ENCODE measurements at regions not wholly inside any gene's neighbourhood (a gene's known extent, or its start where the extent isn't known, plus 50 kb on each side); places are given as distances from the start of the nearest gene placed in this dataset.

DNA sequence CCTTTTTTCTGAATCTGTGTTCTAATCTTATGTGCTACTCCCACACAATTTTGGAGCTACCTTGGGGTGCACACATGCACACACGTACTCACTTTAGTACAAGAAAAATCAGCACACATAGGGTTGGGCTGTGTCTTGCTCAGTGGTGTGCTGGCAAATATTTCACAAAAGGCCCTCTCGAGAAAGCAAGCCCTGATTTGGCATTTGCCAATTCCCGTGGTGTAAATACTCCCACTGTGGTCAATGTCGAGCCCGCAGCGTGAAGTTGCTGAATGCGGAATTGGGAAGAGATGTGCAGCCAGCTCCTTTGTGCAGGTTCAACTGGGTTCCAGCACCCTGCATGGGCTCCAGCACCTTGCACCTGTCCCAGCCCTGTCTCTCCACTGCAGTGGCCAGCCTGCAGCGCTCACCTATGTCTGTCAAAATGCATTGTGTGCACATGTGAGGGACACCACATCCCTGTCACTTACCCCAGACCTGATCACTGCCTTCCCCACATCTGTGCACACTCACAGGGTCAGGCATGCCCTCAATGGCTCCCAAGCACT, 78.4 kb upstream of the WNT4 start:
- DNase-seq (ENCODE audit: low read depth in 2 of 2): no peak

DNA sequence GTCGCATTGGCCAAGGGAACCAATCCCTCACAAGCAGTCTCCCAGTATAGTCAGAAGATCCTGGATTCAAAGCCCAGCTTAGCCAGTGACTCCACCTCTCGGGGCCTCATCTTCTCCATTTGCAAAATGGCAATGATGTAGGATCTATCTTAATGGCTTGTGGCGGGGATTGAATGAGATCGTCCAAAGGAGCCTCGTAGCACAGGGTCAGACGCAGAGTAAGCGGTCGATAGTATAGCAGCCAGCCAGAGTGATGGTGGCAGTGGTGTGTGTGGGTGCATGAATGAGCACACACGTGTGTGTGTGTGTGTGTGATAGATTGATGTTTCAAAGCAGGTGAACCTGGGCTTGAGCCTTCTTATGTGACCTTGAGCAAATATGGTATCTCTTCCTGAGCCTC, 79.8 kb upstream of the WNT4 start:
- DNase-seq (ENCODE audit: low read depth in 2 of 2): no peak

DNA sequence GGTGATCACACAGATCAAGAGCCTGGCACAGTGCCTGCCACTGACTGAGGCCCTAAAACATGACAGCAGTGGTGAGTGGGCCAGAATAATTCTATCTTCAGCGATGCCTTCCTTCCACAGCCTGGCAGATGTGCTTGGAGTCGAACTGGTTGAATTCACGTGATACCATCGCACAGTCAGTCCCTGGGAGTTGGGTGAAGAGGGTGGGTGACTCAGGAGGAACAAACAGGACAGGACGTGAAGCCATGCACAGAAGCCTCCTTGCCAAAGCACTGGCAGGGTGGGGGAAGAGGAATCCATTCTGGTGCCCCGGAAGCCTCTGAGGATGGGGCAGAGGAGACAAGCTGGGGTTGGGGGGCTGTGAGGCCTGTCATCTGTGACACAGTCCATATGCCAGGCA, 80.3 kb upstream of the WNT4 start:
- DNase-seq (ENCODE audit: low read depth in 2 of 2): no peak

DNA sequence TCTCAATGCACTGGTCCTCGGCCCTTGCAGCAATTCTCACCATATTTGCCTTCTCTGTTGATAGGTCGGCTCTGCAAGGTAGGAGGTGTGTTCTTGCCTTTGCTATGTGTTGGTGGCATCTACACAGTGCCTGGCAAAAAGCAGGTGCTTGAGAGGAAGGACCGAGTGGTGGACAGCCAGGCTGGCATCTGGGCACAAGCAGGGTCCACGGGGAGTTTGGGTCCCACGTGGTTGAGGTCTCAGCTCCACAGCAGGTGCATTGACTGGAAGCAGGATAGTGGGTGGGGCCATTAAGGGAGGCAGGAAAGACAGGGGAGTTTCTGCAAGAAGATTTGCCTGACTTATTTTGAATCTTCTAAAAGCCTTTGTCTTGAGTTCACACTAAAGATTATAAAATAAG, 81.2 kb upstream of the WNT4 start:
- DNase-seq (ENCODE audit: low read depth in 2 of 2): no peak

DNA sequence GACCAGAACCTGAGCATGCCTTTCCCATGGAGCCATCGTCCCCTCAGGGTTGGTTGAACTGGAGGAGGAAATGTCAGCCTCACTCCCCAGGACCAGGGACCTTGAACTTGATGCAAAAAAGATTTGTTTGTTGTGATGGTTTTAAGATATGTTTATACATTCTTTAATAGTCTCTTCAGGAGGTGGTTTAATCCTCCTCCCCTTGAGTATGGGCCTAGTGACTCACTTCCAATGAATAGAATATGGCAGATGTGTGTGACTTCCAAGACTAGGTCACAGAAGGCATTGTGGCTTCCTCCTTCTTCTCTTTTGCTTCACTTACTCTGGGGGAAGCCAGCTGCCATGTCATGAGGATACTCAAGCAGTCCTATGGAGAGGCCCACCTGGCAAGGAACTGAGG, 81.7 kb upstream of the WNT4 start:
- no peak for DNase-seq (ENCODE audit: low read depth in 2 of 2)

DNA sequence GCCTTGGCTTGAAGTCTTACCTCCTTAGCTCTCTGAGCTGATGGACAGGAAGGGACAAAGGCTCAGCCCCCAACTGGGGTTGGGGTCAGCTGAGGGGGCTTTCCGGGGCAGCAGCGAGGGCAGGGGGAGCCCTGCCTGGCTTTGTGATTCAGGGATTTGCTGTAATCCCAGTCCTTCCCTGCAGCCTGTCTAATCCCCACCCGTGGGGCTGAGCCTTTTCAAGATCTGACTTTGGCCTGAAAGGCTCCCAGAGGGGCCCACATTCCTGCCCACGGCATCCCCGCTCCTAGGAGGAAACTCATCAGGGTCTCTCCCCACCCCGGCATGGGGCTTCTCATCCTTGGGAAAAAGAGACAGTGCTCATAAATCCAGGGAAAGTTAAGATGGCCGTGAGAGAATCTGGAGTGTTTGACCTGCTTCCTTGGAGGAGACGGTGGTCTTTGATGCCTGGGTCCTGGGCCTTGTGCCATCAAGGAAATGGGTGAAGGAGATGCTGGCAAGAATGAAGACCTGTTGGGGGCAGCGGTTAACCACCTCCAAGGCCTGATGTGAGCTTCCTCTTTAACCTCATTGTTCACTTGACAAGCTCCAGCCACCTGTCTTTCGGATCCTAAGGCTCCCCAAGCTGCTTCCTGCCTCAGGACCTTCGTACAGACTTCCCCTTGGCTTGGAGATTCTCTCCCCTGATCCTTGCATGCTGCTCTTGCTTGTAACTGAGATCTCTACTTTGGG, 83.1 kb upstream of the WNT4 start:
- no peak for DNase-seq (ENCODE audit: low read depth in 2 of 2)

DNA sequence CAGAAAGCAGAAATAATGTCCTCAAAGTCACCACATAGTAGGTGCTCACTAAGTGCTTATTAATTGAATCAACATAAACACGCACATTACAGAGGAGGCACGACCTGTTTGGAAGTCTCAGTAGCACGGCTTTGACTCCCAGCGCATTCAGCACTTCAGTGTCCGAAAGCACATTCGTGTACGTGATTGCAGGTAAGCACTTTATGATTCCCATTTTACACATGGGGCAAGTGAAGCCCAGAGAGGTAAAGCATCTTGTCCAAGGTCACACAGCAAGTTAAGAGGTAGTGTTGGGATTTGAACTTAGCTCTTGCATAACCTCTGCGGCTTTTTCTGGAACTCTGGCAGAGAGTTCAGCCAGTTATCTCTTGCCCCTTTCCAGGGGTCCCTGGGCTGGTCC, 85.2 kb upstream of the WNT4 start:
- no peak for DNase-seq (ENCODE audit: low read depth in 2 of 2)

DNA sequence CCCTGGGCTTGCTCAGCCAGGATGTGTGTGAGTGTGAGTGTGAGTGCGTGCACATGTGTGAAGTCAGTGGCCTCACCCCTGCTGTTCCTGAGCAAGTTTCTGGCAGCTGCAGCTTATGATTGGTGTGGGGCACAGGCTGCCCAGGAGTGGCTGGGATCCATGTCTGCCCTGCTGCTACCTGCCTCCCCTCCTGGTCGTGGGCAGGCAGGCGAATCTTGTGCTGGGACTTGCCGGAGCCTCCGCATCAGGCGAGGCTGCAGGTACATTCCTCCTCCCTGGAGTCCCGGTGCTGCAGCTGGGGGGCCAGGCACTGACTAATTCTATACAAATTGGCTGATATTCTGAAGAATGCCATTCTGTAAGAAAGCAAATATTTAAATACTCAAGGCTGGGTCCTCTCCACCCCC, 85.6 kb upstream of the WNT4 start:
- DNase-seq (ENCODE audit: low read depth in 2 of 2): no peak

DNA sequence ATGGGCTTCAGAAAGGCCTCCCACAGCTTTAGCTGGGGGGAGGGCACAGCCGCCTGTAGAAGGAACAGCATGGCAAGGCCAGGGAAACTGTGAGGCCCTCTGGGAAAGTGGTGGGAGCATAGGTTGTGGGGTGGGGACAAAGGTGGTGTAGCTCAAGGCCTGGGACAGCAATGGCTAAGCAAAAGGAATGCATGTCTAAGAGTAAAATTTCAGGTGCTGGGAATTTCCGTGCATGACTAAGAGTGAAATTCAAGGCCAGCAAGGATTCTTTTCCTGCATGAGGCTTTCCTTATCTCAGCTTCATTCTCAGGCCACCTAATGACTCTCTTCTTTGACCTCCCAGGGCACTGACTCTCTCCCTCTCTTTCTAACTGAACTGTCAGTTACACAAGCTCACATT, 86.5 kb upstream of the WNT4 start:
- no peak for DNase-seq (ENCODE audit: low read depth in 2 of 2)

DNA sequence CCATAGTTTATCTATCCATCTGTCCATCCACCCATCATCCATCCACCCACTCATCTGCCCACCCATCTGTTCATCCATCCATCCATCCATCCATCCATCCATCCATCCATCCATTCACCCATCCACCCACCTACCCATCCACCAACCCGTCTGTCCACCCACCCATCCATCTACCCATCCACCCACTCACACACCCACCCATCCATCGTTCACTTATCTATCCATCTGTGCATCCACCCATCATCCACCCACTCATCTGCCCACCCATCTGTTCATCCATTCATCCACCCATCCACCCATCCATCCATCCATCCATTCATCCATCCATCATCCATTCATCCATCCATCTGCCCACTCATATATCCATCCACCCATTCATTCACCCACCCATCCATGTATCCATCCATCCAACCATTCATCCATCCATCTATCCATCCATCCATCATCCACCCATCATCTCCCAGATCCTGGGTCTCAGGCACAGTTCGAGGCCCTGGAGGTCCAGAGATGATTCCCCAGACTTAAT, 88.2 kb upstream of the WNT4 start:
- DNase-seq (ENCODE audit: low read depth in 2 of 2): no peak

DNA sequence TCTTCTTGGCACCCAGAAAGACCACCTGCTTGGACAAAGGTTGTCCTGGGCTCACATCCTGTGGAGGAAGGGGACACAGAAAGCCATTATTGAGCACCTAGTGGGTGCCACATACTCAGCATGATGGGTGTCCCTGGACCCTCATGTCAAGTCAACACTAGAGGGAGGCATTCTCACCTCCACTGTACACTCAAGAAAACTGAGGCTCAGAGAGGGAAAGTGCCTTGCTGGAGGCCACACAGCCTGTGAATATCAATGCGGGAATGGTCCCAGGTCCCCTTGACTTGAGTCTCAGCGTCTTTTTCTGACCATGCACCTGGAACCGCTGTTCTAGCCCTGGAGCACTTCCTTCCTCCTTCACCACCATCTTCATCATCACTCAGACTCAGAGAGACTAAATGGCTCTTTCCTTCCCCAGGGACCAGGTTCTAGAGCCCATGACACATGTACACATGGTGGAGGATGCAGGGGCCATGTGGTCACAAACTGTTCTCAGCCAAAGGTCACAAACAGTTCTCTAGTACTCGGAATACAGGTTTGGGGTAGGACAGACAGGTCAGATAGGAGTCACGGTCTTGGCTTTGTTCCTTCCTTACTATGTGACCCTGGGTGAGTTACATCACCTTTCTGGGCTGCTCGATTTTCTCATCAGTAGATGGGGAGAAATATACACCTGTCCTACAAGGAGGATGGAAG, 89.2 kb upstream of the WNT4 start:
- DNase-seq (ENCODE audit: low read depth in 2 of 2): no peak

DNA sequence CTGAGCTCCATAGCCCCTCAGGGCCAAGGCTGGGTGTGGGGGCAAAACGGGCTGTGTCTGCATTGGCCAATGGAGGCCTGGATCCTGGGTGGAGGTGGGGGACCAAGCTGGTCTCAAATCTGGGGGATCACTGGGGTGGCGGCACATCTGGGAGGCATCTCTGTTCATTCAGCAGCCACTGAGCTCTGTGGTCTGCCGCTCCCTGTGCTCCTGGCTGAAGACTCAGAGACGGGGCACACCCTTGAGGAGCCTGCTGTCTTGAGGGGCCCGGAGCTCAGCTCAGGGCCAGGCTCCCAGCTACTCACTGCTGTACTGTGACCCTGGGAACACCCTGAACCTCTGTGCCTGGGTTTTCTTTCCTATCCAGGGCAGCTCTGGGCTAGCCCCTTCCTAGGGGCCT, 90.3 kb upstream of the WNT4 start:
- DNase-seq (ENCODE audit: low read depth in 2 of 2): no peak

DNA sequence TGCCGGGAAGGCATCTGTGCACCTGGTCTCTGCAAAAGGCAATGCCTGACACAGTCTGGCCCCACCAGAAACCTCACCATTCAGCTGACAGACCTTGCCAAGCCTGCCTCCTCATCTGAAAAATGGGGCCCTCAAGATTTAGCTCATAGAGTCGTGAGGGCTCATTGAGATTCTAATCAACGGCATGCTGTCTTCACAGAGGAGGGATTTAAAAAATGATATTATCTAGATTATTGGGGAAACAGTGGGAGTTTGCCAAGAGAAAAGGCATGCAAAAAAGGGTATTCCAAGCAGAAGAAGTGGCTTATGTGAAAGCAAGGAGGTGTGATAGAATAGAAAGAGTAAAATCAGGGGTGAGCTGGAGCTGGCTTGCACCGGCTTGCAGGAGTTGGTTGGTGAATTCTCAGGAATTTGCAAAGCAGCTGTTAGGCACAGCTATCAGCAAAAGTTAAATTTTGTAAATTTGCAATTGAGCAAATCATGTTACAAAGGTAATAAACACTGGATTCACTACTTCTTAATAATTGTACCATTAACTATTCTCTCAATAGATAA, 91.7 kb upstream of the WNT4 start:
- DNase-seq (ENCODE audit: low read depth in 2 of 2): no peak

DNA sequence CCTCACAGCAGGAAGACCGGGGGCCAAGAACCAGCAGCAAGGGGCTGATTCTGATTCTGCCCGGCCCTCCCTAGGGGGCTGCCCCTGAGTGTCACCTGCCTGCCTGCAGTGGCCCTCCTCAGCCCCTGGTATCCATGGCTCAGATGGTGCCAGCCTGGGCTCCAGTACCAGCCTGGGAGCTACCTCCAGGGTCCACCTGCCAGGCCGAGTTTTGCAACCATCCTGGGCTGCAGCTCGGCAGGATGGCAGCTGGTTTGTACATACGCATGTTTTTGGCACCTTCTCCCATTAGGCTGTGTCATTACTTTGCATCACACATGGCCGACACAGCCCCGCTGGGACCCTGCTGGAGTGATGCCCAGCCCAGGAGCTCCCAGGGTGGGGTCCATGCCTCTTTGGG, 93.3 kb upstream of the WNT4 start:
- DNase-seq (ENCODE audit: low read depth in 2 of 2): no peak

DNA sequence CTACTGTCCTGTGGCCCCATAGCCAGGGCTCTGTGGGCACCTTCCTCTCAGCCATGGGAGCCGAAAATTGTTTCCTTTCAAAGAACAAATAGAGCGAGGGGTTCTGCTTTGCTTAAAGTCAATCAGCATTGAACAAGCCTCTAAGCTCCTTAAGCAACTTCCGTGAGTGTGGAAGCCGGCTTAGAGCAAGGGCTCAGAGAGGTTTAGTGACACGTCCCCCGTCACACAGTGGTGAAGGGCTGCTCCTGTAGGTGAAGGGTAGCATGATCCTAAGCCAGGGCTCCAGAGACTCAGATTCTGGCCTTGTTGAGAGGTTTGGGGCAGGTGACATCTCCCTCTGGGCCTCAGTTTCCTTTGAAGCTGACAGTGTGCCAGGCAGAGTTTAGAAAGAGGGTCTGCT, 94.0 kb upstream of the WNT4 start:
- DNase-seq (ENCODE audit: low read depth in 2 of 2): no peak

DNA sequence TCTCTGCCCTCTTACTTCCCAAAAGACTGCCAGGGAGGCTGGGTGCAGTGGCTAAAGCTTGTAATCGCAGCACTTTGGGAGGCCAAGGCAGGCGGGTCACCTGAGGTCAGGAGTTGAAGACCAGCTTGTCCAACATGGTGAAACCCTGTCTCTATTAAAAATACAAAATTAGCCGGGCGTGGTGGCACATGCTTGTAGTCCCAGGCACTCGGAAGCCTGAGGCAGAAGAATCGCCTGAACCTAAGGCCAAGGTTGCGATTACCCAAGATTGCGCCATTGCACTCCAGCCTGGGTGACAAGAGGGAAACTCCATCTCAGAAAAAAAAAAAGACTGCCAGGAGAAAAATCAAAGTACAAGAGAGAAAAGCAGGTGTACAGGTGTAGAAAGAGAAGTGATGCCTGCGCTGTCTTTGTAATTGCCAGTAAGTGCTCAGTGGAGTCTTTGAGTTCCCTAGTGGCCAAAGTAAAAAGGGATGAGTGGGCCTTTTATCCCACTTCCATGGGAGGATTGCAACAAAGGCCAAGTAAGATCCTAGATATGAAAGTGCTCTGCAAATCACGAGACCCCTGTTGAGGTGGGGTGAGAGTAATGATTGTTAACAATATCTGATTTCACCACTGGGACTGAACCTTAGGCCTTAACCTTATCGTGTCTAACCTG, 94.7 kb upstream of the WNT4 start:
- no peak for DNase-seq (ENCODE audit: low read depth in 2 of 2)

DNA sequence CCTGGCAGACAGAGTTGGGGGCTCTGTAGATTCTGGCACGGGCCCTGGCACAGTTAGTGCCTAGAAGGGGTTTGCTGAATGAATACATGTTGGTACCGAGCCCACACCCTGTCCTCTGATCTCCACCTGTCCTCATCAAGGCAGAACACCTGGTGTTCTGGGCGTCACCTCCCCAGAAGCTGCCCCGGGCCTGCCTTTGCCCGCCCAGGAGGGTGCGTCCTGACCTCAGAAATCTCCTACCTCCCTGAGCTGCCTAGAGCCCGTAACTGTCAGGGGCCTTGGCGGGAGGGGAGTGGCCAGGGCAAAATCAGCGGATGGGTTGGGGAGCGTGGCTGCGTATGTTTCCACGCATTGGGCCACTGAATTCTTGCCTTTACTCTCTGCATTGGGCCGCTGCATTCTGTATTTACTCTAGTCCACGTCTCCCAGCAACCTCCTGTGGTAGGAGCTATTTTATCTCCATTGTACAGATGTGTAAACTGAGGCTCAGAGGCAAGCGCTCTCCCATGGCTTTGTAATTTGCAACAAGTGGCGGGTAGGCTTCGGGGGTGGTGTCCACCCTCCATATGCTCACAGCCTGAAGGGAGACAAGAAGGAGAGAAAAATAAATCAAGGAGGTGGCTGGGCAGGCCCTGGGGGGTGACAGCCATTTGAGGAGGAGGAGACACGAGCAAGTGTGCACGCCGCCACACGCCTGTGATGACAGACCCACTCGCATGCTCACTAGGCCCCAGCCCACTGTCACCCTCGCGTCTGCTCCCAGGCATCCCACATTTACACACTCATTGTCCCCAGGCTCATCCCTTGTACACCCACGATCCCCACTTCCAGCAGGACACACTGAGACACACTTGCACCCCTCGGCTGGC, 95.7 kb upstream of the WNT4 start:
- DNase-seq (ENCODE audit: low read depth in 2 of 2): no peak

DNA sequence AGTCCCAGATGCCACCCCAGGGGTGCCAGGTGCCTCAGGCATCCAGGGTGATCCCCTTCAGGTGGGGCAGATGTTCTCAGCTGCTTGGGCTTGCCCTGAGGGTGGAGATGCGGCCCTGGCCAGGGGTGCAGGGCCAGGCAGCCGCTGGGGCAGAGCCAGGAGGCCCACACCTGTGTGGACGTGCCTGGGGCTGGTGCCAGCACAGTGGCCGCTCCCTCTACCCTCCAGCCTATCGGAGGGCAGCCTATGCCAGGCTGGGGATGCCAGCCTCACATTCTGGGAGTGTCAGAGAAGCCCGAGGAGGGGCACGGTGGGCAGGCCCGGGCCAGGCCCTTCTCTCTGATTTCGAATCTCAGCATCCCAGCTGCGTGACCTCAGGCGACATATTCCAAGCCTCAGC, 96.5 kb upstream of the WNT4 start:
- no peak for DNase-seq (ENCODE audit: low read depth in 2 of 2)

DNA sequence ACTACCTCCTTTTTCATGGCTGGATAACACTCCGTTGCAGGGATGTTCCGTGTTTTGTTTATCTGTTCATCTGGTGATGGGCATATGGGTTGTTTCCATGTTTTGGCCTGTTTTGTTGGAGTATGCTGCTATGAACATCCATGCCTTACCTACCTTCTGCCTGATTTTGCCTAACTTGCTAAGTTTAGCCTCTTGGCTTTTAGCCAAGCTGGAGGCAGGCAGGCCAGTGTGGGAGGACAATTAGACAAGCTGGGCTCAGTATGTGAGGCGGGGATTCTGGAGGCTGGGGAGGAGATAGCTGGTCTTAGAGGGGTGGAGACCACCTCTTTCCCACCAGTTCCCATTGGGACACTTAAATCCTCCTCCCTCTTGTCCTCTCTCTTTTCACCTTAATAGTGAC, 98.4 kb upstream of the WNT4 start:
- no peak for DNase-seq (ENCODE audit: low read depth in 2 of 2)

DNA sequence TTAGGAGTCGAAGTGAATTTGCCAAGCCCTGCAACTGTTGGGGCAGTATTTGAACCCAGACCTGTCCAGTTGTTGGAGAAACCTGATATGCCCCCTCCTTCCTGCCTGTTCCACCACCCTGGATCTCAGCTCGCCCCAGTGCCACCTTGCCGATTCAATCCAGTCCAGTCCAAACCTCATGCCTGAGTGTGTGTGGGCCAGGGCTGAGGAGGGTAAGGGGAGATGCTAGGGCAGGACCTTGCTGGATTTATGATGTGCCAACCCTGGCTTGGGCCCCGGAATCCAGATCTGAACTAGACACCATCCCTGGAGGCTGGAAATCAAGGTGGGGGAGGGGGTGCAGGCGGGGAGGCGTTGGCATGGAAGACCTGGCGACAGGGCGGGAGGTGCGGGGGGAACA, 98.9 kb upstream of the WNT4 start:
- no peak for DNase-seq (ENCODE audit: low read depth in 2 of 2)

DNA sequence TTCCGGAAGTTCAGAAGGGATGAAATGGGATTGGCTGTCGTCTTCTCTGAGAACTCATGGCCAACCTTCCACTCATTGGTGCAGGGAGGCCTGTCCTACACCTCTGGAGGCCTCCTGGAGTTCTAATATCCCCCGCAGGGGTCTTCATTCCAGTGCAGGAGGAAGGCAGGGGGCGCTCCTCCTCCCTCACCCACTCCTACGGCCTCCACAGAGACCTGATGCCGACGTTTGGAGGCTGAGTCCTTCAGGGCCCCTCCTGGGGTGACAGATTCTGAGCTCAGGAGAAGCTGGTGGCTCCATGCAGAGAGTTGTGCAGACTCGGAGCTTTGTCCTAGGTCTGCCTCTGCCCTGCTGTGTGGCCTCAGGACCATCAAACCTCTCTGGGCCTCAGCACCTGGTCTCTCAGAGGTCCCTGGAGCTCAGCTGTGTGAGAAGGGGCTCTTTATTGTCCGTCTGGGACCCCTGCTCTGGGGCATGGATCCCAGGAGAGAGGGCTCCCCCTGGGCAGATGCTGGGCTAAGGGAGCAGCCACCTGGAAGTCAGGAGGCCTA, 102.3 kb upstream of the WNT4 start:
- no peak for DNase-seq (ENCODE audit: low read depth in 2 of 2)

Measured in stimulated activated CD8-positive, alpha-beta memory T cell treated with anti-CD3 and anti-CD28 coated beads, Interleukin-2, amount 100 ng/mL, for 48 hours (primary cell).